Left ventricle myocardium superior (tissue), 1 donor: ENCODE measurements at regions not wholly inside any gene's neighbourhood (a gene's known extent, or its start where the extent isn't known, plus 50 kb on each side); places are given as distances from the start of the nearest gene placed in this dataset.
"Not testable (repeated sequence)": the region's sequence is repeated elsewhere in the genome, so short reads cannot be mapped to it uniquely, and the experiment has no call there.

Experiments
- ATAC-seq: fragments of 200-7000 bp; cut with Tn5 transposase; one replicate; pipeline ENCODE4 v1.9.1; 2020; ENCODE audit warnings: mild to moderate bottlenecking, moderate library complexity
- DNase-seq: peaks from one replicate; pipeline ENCODE4 v3.0.0-alpha.2; 2020
- intact Hi-C: fragments of 100-400 bp; cut with micrococcal nuclease; formaldehyde crosslinking; loops from one replicate; pipeline ENCODE4 v1.11.0; 2022
- donor health status: DM: no; HTN: yes; CAD: no; lungs with severe emphysema.

GRCh38 chr15:53923741-53924140, 54.5 kb upstream of the UNC13C start:
- intact Hi-C loops, DNase-seq, ATAC-seq: not testable (repeated sequence)

GRCh38 chr15:53918180-53919079, 59.8 kb upstream of the UNC13C start:
- peak; percentile 47 for ATAC-seq

GRCh38 chr15:53917109-53917508, 61.1 kb upstream of the UNC13C start:
- ATAC-seq, result no peak
- DNase-seq, result no peak
- intact Hi-C loops, result no loop called here

More at GRCh38 chr15:53918180-53919079, 59.8 kb upstream of the UNC13C start:
- DNase-seq, result no peak
- intact Hi-C loops, result no loop called here

- ATAC-seq (no peak), DNase-seq (no peak)
- intact Hi-C loops, result no loop called here
Observed at GRCh38 chr15:53911431-53911830, 66.8 kb upstream of the UNC13C start.

DNA sequence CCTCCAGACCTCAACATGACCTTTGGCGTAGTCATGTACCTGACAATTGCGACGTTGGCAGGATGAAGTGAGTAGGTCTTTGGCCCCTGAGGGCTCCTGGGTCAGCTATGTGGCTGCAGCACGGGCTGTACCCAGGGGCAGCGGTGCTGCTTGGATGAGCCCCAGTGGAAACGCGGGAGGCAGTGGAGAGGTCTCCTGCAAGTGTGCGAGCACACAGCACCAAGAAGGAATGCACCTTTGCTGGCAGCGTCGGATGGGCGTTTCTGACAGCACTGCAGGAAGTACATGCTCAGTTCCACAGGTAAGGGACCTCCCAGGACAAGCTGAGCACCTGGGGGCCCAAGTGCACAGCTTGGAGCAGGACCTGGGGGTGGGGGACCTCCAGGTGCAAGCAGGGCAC, 67.4 kb upstream of the UNC13C start:
- intact Hi-C loops, result no loop called here
- ATAC-seq, result no peak

GRCh38 chr15:53910236-53910849, 67.9 kb upstream of the UNC13C start:
- intact Hi-C loops, result no loop called here
- no peak for ATAC-seq
- DNase-seq, result no peak

More for the DNA sequence above, 67.4 kb upstream of the UNC13C start:
- DNase-seq, result no peak

DNA sequence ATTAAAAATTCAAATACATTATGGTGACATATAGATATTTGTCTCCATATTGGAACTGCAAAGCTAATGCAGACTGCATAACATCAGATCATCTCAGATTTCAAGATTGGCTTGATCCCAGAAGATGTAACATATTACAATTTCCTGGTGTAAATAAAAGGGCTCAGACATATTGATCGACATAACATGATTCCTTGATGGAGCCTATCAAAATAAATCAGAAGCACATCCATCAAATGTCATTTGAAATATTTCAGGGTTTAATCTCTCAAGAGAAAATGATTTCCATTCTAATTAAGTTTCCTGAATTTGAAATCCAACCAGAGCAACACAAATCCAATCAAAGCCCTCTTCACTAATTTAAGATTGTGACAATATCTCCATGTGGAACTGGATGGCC, 75.1 kb upstream of the UNC13C start:
- ATAC-seq (no peak), DNase-seq (no peak)
- intact Hi-C loops, result no loop called here

GRCh38 chr15:53893468-53893867, 84.8 kb upstream of the UNC13C start:
- intact Hi-C loops, ATAC-seq, DNase-seq: not testable (repeated sequence)

DNA sequence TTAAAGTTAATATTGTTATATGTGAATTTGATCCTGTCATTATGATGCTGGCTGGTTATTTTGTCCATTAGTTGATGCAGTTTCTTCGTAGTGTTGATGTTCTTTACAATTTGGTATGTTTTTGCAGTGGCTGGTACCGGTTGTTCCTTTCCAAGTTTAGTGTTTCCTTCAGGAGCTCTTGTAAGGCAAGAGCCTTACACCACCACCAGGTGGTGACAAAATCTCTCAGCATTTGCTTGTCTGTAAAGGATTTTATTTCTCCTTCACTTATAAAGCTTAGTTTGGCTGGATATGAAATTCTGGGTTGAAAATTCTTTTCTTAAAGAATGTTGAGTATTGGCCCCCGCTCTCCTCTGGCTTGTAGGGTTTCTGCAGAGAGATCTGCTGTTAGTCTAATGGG, 86.4 kb upstream of the UNC13C start:
- DNase-seq, intact Hi-C loops, ATAC-seq: not testable (repeated sequence)

DNA sequence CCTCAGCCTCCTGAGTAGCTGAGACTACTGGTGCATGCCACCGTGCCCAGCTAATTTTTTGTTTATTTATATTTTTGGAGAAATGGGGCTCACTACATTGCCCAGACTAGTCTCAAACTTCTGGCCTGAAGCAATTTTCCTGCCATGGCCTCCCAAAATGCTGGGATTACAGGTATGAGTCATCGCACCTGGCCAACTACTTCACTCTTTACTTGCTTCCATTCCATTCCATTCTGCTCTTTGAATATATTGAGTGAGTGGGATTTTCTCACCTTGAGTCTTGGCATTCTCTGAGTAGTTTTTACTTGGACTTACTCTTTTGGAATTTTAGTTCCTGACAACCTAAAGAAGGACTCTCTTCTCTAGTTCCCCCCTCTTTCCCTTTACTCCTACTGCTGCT, 93.8 kb upstream of the UNC13C start:
- ATAC-seq (no peak), DNase-seq (no peak)
- intact Hi-C loops, result no loop called here

DNA sequence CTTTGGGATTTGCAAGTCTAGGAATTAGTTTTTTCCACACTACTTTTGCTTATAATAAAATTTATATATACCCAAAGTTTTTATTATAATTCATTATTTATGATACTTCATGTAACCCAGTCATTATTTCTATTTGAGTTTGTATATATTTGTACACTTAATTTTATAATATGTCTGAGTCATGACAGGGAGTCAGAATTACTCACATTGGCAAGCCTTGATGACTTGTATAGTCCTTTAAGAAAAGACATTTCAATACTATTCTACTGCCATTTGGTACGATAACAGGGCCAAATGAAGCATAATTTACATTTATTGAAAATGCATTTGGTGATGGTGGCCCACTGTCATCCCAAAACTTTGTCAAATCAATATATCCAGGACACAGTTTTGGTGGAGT, 95.9 kb upstream of the UNC13C start:
- no peak for ATAC-seq
- no peak for DNase-seq
- intact Hi-C loops, result no loop called here

- intact Hi-C loops, result no loop called here
- no peak for ATAC-seq
Observed at GRCh38 chr15:53880357-53880756, 97.9 kb upstream of the UNC13C start.

DNA sequence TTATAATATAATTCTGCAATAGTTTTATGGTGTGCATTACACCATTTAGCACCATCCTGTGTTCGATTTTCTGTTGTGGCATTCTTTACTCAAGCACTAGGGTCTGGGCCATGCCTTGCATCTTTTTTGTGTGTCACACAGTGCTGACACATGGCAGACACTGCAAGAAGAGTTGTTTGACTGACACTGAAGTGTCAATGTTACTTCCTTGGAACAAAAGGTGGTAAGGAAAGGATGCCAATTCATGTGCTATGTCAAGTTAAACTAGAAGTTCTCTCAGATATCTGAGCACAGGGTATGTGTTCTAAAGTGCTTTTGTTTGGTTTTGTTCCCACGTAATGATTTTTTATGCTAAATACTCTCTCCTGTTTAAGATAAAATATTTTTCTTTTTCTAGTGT, 102.5 kb upstream of the UNC13C start:
- intact Hi-C loops, result no loop called here
- ATAC-seq (no peak), DNase-seq (no peak)

More at GRCh38 chr15:53880357-53880756, 97.9 kb upstream of the UNC13C start:
- no peak for DNase-seq

GRCh38 chr15:53875139-53875538, 103.1 kb upstream of the UNC13C start:
- DNase-seq (no peak), ATAC-seq (no peak)
- intact Hi-C loops, result no loop called here

- ATAC-seq (no peak), DNase-seq (no peak)
- intact Hi-C loops, result no loop called here
Observed at GRCh38 chr15:53872410-53872809, 105.8 kb upstream of the UNC13C start.

DNA sequence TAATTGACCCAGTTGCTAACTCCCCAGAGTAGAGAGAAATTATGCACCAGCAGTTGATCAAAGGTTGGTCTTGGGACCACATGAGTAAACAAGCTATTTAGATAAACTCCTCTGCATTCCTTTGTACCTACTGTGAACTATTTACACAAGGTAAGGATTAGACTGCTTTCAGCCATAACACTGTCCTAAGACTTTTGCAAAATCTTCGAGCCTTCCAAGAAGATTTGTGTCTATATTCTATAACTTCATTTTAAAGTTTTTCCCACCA, 108.5 kb upstream of the UNC13C start:
- no peak for ATAC-seq
- intact Hi-C loops, result no loop called here
- no peak for DNase-seq

- DNase-seq (no peak), ATAC-seq (no peak)
- intact Hi-C loops, result no loop called here
Observed at GRCh38 chr15:53869044-53869805, 109.0 kb upstream of the UNC13C start.

DNA sequence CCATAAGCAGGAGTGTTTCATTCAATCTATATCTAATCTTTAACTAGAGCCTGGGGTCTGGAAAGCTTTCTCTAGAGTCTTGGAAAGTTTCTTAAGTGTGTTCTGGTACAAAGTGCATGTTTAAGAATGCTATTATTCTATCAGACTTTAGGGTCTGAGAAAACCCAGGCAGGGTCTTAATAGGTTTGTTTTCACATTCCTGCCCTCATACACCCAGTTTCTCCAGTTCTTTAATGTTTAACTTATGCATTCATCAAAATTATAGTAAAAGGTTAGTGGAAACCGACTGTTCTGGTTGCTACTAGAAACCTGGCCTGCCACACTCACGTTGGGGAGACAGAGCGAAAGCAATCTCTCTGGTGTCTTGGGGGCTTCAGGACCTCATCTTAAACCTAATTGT, 102.9 kb upstream of the WDR72 start:
- no peak for ATAC-seq
- no peak for DNase-seq
- intact Hi-C loops, result no loop called here

- intact Hi-C loops, result no loop called here
- no peak for ATAC-seq
Observed at GRCh38 chr15:53861792-53862191, 102.3 kb upstream of the WDR72 start.

More at GRCh38 chr15:53861792-53862191, 102.3 kb upstream of the WDR72 start:
- DNase-seq, result no peak
